Small intestine (tissue), 7 donors: ENCODE measurements at regions not wholly inside any gene's neighbourhood (a gene's known extent, or its start where the extent isn't known, plus 50 kb on each side); places are given as distances from the start of the nearest gene placed in this dataset.

Experiments used
- DNase-seq, 2 donors: peaks; one replicate each; pipeline versions ENCODE4 v3.0.0 to v3.0.0-alpha.2; 2013
- FAIRE-seq: peaks from 2 replicates; lab custom pipeline; 2012; peaks lifted over from hg19 to GRCh38; lab: Jason Lieb, UNC
- H3K27ac ChIP-seq, 3 donors: one replicate each; pipeline ENCODE4 v1.5.1; 2013; ENCODE audit warnings: low read length in 2 of 3, mild to moderate bottlenecking in 2 of 3, control low read depth in 1 of 3, inconsistent platforms in 1 of 3, low read depth in 1 of 3, moderate library complexity in 1 of 3
- H3K27me3 ChIP-seq, 3 donors: one replicate each; pipeline ENCODE4 v1.6.1; 2013; ENCODE audit warnings: low read length in 3 of 3, inconsistent platforms in 1 of 3; ENCODE audit not compliant: control insufficient read depth in 3 of 3, insufficient read depth in 3 of 3
- H3K36me3 ChIP-seq, 3 donors: one replicate each; pipeline ENCODE4 v1.6.1; 2013; ENCODE audit warnings: low read length in 3 of 3, inconsistent platforms in 1 of 3, low read depth in 1 of 3, mild to moderate bottlenecking in 1 of 3, moderate library complexity in 1 of 3; ENCODE audit not compliant: control insufficient read depth in 3 of 3, insufficient read depth in 2 of 3
- H3K4me1 ChIP-seq, 3 donors: one replicate each; pipeline ENCODE4 v1.6.1; 2013; ENCODE audit warnings: low read length in 2 of 3, inconsistent platforms in 1 of 3, low read depth in 1 of 3, mild to moderate bottlenecking in 1 of 3, moderate library complexity in 1 of 3; ENCODE audit not compliant: control insufficient read depth in 3 of 3, insufficient read depth in 2 of 3
- H3K4me3 ChIP-seq, 3 donors: one replicate each; pipeline ENCODE4 v1.5.1; 2013; ENCODE audit warnings: low read length in 3 of 3, control low read depth in 1 of 3, inconsistent platforms in 1 of 3, low read depth in 1 of 3, mild to moderate bottlenecking in 1 of 3, moderate library complexity in 1 of 3
- H3K9me3 ChIP-seq, 2 donors: one replicate each; pipeline ENCODE4 v1.6.1; 2013; ENCODE audit warnings: low read depth in 1 of 2, low read length in 1 of 2; ENCODE audit not compliant: control insufficient read depth in 2 of 2, insufficient read depth in 1 of 2
- WGBS, 3 donors: extraction: QIAGEN DNeasy Blood & Tissue Kit; methylation state at CpG; one replicate each; pipeline ENCODE4 v1.1.7; 2013; 5-methylcytosine and 5-hydroxymethylcytosine counted together
- donor health status: healthy with polysubstance abuse.
- donor health status: control.
- donor health status: control.
- donor health status: Bipolar disorder and iron deficiency.
- donor health status: healthy.

GRCh38 chr4:175934506-175934905 is 122.4 kb upstream of the GPM6A start:
- no peaks in the 10 kb centered on the region for H3K9me3 ChIP-seq
- H3K27ac ChIP-seq, result no peak overlapping the region
- no peak overlapping the region for H3K4me3 ChIP-seq
- WGBS, 3 donors, result 38 to 73% (median 48%) methylated on average over 3 of the region's 3 CpGs
- no peaks in the 10 kb centered on the region for H3K36me3 ChIP-seq
- no peaks in the 10 kb centered on the region for H3K27me3 ChIP-seq
- no peaks in the 10 kb centered on the region for H3K4me1 ChIP-seq
- DNase-seq, result no peak
- FAIRE-seq, result no peak

- DNase-seq (peak in 1 of 2 donors; percentile 4), FAIRE-seq (no peak)
- Histone ChIP-seq H3K4me3 (no peak overlapping the region), H3K4me1 (no peaks in the 10 kb centered on the region), H3K36me3 (no peaks in the 10 kb centered on the region), H3K27ac (no peak overlapping the region), H3K9me3 (no peaks in the 10 kb centered on the region), H3K27me3 (no peaks in the 10 kb centered on the region)
Observed at GRCh38 chr4:175935016-175935661, 123.1 kb upstream of the GPM6A start.

- DNase-seq, result no peak
- Histone ChIP-seq H3K36me3 (no peaks in the 10 kb centered on the region), H3K27me3 (peaks cover 0 to 2% (median 0%) of the 10 kb centered on the region in 3 donors), H3K9me3 (no peaks in the 10 kb centered on the region), H3K27ac (no peak overlapping the region), H3K4me1 (no peaks in the 10 kb centered on the region), H3K4me3 (no peak overlapping the region)
- 74 to 78% (median 78%) methylated on average over 10 of the region's 10 CpGs for WGBS, 3 donors
- no peak for FAIRE-seq
Observed at GRCh38 chr4:175944126-175944910, 121.3 kb upstream of the WDR17 start.

DNA sequence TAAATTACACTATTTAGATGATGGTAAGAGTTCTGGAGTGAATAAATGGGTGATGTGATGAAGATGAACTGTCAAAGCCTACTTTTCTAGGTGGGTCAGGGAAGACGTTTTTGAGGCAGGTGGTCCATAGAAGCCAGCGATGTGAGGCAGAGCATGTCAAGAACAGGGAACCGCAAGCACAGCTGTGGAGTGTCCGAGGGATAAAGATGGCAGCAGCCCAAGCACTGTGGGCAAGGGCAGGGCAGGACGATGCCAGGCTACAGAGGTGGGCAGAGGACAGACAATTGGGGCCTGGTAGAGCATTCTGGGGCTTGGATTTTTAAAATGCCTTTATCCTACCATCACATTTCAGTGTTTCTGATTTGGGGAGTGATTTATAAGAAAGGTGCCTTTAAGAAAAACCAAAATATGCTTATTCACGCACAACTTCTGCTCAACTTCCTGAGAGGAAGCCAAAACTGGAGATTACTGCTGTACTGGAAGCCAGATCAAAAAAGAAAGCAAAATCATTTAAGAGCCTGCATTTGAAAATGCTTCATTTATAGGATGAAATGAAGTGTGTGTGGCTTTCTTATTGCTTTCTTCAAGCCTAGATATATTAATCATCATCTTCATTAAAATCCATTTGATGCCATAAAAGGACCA is 119.0 kb upstream of the WDR17 start:
- H3K27ac ChIP-seq, result no peak overlapping the region
- H3K4me1 ChIP-seq, result no peaks in the 10 kb centered on the region
- DNase-seq (no peak), FAIRE-seq (no peak)
- no peak overlapping the region for H3K4me3 ChIP-seq
- no peaks in the 10 kb centered on the region for H3K9me3 ChIP-seq
- H3K36me3 ChIP-seq, result no peaks in the 10 kb centered on the region
- peaks cover 0 to 2% (median 0%) of the 10 kb centered on the region in 3 donors for H3K27me3 ChIP-seq
- WGBS, 3 donors, result 42 to 57% (median 52%) methylated on average over 6 of the region's 6 CpGs

- Histone ChIP-seq H3K4me3 (no peak overlapping the region), H3K27me3 (peaks cover 0 to 2% (median 0%) of the 10 kb centered on the region in 3 donors), H3K9me3 (no peaks in the 10 kb centered on the region), H3K4me1 (no peaks in the 10 kb centered on the region), H3K27ac (no peak overlapping the region), H3K36me3 (no peaks in the 10 kb centered on the region)
- 2 to 5% (median 5%) methylated on average over 4 of the region's 4 CpGs for WGBS, 3 donors
- peak; percentile 98 for FAIRE-seq
- peak; percentile 22 to 36 for DNase-seq
Observed at GRCh38 chr4:175947117-175947722, 118.4 kb upstream of the WDR17 start.

DNA sequence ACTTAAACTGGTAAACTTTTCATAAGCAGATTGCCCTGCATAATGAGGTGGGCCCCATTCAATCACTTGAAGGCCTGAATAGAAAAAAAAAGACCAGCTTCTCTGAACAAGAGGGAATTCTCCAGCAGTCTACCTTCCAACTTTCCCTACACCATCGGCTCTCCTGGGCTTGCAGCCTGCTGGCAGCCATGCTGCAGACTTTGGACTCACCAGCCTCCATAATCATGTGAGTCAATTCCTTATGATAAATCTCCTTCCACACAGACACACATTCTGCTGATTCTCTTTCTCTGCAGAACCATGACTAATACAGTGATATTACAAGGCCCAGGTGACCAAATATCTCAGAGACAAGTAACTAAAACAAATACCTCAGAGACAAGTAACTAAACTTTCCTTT is 113.8 kb upstream of the WDR17 start:
- WGBS, 3 donors, result 15 to 55% (median 27%) methylated on average over 1 of the region's 1 CpG
- H3K36me3 ChIP-seq, result no peaks in the 10 kb centered on the region
- peaks cover 0 to 2% (median 0%) of the 10 kb centered on the region in 3 donors for H3K27me3 ChIP-seq
- H3K27ac ChIP-seq, result no peak overlapping the region
- no peaks in the 10 kb centered on the region for H3K4me1 ChIP-seq
- DNase-seq, result peak; percentile 74 to 88
- no peak overlapping the region for H3K4me3 ChIP-seq
- no peaks in the 10 kb centered on the region for H3K9me3 ChIP-seq
- FAIRE-seq, result no peak

DNA sequence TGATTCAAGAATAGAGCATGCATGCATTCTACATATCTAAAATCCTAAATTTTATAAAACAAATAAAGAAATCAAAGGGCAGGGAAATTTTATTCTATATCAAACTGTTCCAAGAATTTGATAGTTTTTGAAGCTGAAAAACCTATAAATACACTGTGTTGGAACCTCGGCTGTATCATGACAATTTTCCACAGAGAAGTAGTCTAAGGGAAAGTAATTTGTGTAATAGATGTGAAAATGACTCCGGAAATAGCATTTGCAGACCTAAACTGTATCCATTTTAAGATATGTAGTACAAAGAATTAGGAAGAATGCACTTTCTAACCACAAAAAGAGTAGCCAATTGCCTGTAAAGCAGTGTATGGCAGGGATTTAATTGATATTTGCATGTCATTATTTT is 112.5 kb upstream of the WDR17 start:
- Histone ChIP-seq H3K4me3 (no peak overlapping the region), H3K4me1 (no peaks in the 10 kb centered on the region), H3K36me3 (no peaks in the 10 kb centered on the region), H3K27ac (no peak overlapping the region), H3K9me3 (no peaks in the 10 kb centered on the region), H3K27me3 (peaks cover 0 to 2% (median 0%) of the 10 kb centered on the region in 3 donors)
- no peak for FAIRE-seq
- 92 to 93% (median 92%) methylated on average over 2 of the region's 2 CpGs for WGBS, 3 donors
- no peak for DNase-seq

- Histone ChIP-seq H3K27ac (no peak overlapping the region), H3K36me3 (no peaks in the 10 kb centered on the region), H3K4me3 (no peak overlapping the region), H3K9me3 (no peaks in the 10 kb centered on the region), H3K4me1 (no peaks in the 10 kb centered on the region), H3K27me3 (peaks cover 0 to 2% (median 0%) of the 10 kb centered on the region in 3 donors)
- 72 to 83% (median 78%) methylated on average over 5 of the region's 5 CpGs for WGBS, 3 donors
- FAIRE-seq, result no peak
- DNase-seq, result no peak
Observed at GRCh38 chr4:175953960-175954521, 111.6 kb upstream of the WDR17 start.
